H9 (cell line): ENCODE measurements at regions not wholly inside any gene's neighbourhood (a gene's known extent, or its start where the extent isn't known, plus 50 kb on each side); places are given as distances from the start of the nearest gene placed in this dataset.
"Not testable (repeated sequence)": the region's sequence is repeated elsewhere in the genome, so short reads cannot be mapped to it uniquely, and the experiment has no call there.

Experiments used
- DNase-seq: peaks from one replicate; pipeline ENCODE4 v3.0.0-alpha.2; 2017
- H2AFZ ChIP-seq: one replicate; pipeline ENCODE4 v1.6.1; 2013; ENCODE audit warnings: mild to moderate bottlenecking, low read length, control low read depth, moderate library complexity
- H2AK5ac ChIP-seq: 2 replicates; pipeline ENCODE4 v1.6.1; 2013; ENCODE audit warnings: low read length, control low read depth, mixed read lengths; ENCODE audit not compliant: insufficient read length
- H2BK120ac ChIP-seq: one replicate; pipeline ENCODE4 v1.6.1; 2013; ENCODE audit warnings: low read depth, mild to moderate bottlenecking, low read length, control low read depth, inconsistent platforms; ENCODE audit not compliant: poor library complexity, severe bottlenecking
- H2BK12ac ChIP-seq: 2 replicates; pipeline ENCODE4 v1.6.1; 2013; ENCODE audit warnings: low read length, control low read depth, mixed read lengths, low read depth; ENCODE audit not compliant: insufficient read length
- H2BK15ac ChIP-seq: 2 replicates; pipeline ENCODE4 v1.6.1; 2013; ENCODE audit warnings: low read depth, low read length, control low read depth
- H2BK20ac ChIP-seq: one replicate; pipeline ENCODE4 v1.6.1; 2013; ENCODE audit warnings: low read depth, mild to moderate bottlenecking, low read length, control low read depth, inconsistent platforms; ENCODE audit not compliant: poor library complexity, severe bottlenecking
- H2BK5ac ChIP-seq: 2 replicates; pipeline ENCODE4 v1.6.1; 2013; ENCODE audit warnings: low read length, control low read depth, mixed read lengths; ENCODE audit not compliant: insufficient read length
- H3K14ac ChIP-seq: 2 replicates; pipeline ENCODE4 v1.6.1; 2013; ENCODE audit warnings: low read length, control low read depth; ENCODE audit not compliant: insufficient read depth
- H3K18ac ChIP-seq: 2 replicates; pipeline ENCODE4 v1.6.1; 2013; ENCODE audit warnings: low read depth, mild to moderate bottlenecking, mixed read lengths, low read length, control low read depth; ENCODE audit not compliant: insufficient read length
- H3K23ac ChIP-seq: 2 replicates; pipeline ENCODE4 v1.6.1; 2013; ENCODE audit warnings: low read length, control low read depth, mixed read lengths, low read depth; ENCODE audit not compliant: insufficient read length
- H3K23me2 ChIP-seq: 2 replicates; pipeline ENCODE4 v1.6.1; 2013; ENCODE audit warnings: low read depth, mild to moderate bottlenecking, mixed read lengths, low read length, control low read depth; ENCODE audit not compliant: insufficient read length, poor library complexity, severe bottlenecking
- H3K27ac ChIP-seq: 2 replicates; pipeline ENCODE4 v1.5.1; 2013; ENCODE audit warnings: low read length, control low read depth, mixed read lengths, low read depth; ENCODE audit not compliant: insufficient read length
- H3K27me3 ChIP-seq: 2 replicates; pipeline ENCODE4 v1.6.1; 2013; ENCODE audit warnings: low read length, control low read depth, inconsistent platforms; ENCODE audit not compliant: insufficient read depth
- H3K4ac ChIP-seq: 2 replicates; pipeline ENCODE4 v1.6.1; 2013; ENCODE audit warnings: low read depth, mild to moderate bottlenecking, control low read depth, inconsistent platforms, low read length, moderate library complexity
- H3K4me1 ChIP-seq: 2 replicates; pipeline ENCODE4 v1.6.1; 2013; ENCODE audit warnings: low read length, control low read depth, inconsistent platforms; ENCODE audit not compliant: insufficient read depth
- H3K4me2 ChIP-seq: 2 replicates; pipeline ENCODE4 v1.6.1; 2013; ENCODE audit warnings: low read length, control low read depth, mixed read lengths; ENCODE audit not compliant: insufficient read length, insufficient read depth
- H3K56ac ChIP-seq: 2 replicates; pipeline ENCODE4 v1.6.1; 2013; ENCODE audit warnings: low read depth, mild to moderate bottlenecking, mixed read lengths, low read length, control low read depth; ENCODE audit not compliant: insufficient read length
- H3K79me1 ChIP-seq: 2 replicates; pipeline ENCODE4 v1.6.1; 2013; ENCODE audit warnings: low read depth, mild to moderate bottlenecking, moderate library complexity, low read length, control low read depth, inconsistent platforms; ENCODE audit not compliant: insufficient read depth, poor library complexity, severe bottlenecking
- H3K79me2 ChIP-seq: 2 replicates; pipeline ENCODE4 v1.6.1; 2013; ENCODE audit warnings: low read length, control low read depth, inconsistent platforms; ENCODE audit not compliant: insufficient read depth
- H3K9ac ChIP-seq: 2 replicates; pipeline ENCODE4 v1.6.1; 2013; ENCODE audit warnings: low read length, control low read depth, mixed read lengths; ENCODE audit not compliant: insufficient read length; ENCODE audit errors: extremely low read depth
- H3K9me3 ChIP-seq: one replicate; pipeline ENCODE4 v1.6.1; 2013; ENCODE audit warnings: low read depth, low read length, inconsistent platforms; ENCODE audit not compliant: control insufficient read depth
- H3T11ph ChIP-seq: one replicate; pipeline ENCODE4 v1.6.1; 2013; ENCODE audit warnings: mild to moderate bottlenecking, low read length, control low read depth, inconsistent platforms
- H4K20me1 ChIP-seq: one replicate; pipeline ENCODE4 v1.6.1; 2013; ENCODE audit not compliant: control insufficient read depth, insufficient read length, insufficient read depth
- H4K5ac ChIP-seq: 2 replicates; pipeline ENCODE4 v1.6.1; 2013; ENCODE audit warnings: low read depth, mild to moderate bottlenecking, mixed read lengths, low read length, control low read depth; ENCODE audit not compliant: insufficient read length
- H4K8ac ChIP-seq: replicated peaks from 2 replicates; pipeline ENCODE4 v1.6.1; 2013; ENCODE audit warnings: low read length, control low read depth, mixed read lengths, low read depth; ENCODE audit not compliant: insufficient read length
- H4K91ac ChIP-seq: 2 replicates; pipeline ENCODE4 v1.6.1; 2013; ENCODE audit warnings: low read depth, mild to moderate bottlenecking, moderate library complexity, mixed read lengths, low read length, control low read depth; ENCODE audit not compliant: insufficient read length
- H3K27ac Mint-ChIP-seq, 3 experiments: 2 replicates in 2 of 3; 3 replicates in 1 of 3; pipeline ENCODE4 v1.8.0; 2020 to 2021; ENCODE audit warnings: mixed read lengths in 3 of 3, mild to moderate bottlenecking in 1 of 3, moderate library complexity in 1 of 3
- H3K27me3 Mint-ChIP-seq: 2 replicates; pipeline ENCODE4 v1.8.0; 2021; ENCODE audit warnings: low read depth, mild to moderate bottlenecking, moderate library complexity, mixed read lengths
- H3K36me3 Mint-ChIP-seq, 3 experiments: 2 replicates in 2 of 3; 3 replicates in 1 of 3; pipeline ENCODE4 v1.8.0; 2020 to 2021; ENCODE audit warnings: low read depth in 3 of 3, mixed read lengths in 3 of 3; ENCODE audit not compliant: insufficient read depth in 1 of 3
- H3K4me1 Mint-ChIP-seq, 2 experiments: 2 replicates each; pipeline ENCODE4 v1.8.0; 2020; ENCODE audit warnings: mixed read lengths in 2 of 2
- H3K4me3 Mint-ChIP-seq, 2 experiments: 2 replicates in 1 of 2; 3 replicates in 1 of 2; pipeline ENCODE4 v1.8.0; 2020 to 2021; ENCODE audit warnings: mild to moderate bottlenecking in 2 of 2, mixed read lengths in 2 of 2, moderate library complexity in 1 of 2
- H3K9me3 Mint-ChIP-seq, 2 experiments: 2 replicates in 1 of 2; 3 replicates in 1 of 2; pipeline ENCODE4 v1.8.0; 2020; ENCODE audit warnings: mild to moderate bottlenecking in 2 of 2, mixed read lengths in 2 of 2, moderate library complexity in 1 of 2
- WGBS: extraction: QIAGEN DNeasy Blood & Tissue Kit; methylation state at CpG from one replicate; pipeline ENCODE4 v1.1.7; 2013; ENCODE audit warnings: missing lambda C conversion rate, low lambda C conversion rate, mixed read lengths; ENCODE audit not compliant: insufficient read length; ENCODE audit errors: extremely low coverage; 5-methylcytosine and 5-hydroxymethylcytosine counted together

GRCh38 chr14:103193491-103193890, 70.2 kb downstream of the TNFAIP2 start:
- H3K23me2 ChIP-seq, H2BK15ac ChIP-seq, H2AK5ac ChIP-seq, H3K9me3 ChIP-seq, H3K79me2 ChIP-seq, H3K23ac ChIP-seq, H4K20me1 ChIP-seq, H4K5ac ChIP-seq, H3K4me3 Mint-ChIP-seq, H3K36me3 Mint-ChIP-seq, DNase-seq, H3K79me1 ChIP-seq, H4K8ac ChIP-seq, H3K9ac ChIP-seq, H3K4ac ChIP-seq, H3K14ac ChIP-seq, H3K18ac ChIP-seq, H3K56ac ChIP-seq, H3K27me3 ChIP-seq, H2BK12ac ChIP-seq, H3K27ac ChIP-seq, H2AFZ ChIP-seq, H3K4me1 ChIP-seq, H2BK5ac ChIP-seq, H3K4me1 Mint-ChIP-seq, H3K27ac Mint-ChIP-seq, H4K91ac ChIP-seq, H2BK20ac ChIP-seq, H2BK120ac ChIP-seq, H3T11ph ChIP-seq, H3K4me2 ChIP-seq: not testable (repeated sequence)
- peaks cover 8 to 17% of the 10 kb centered on the region in 2 experiments for H3K9me3 Mint-ChIP-seq
- WGBS, result no CpG with 5 or more reads among the region's 10 CpGs
- H3K27me3 Mint-ChIP-seq, result peaks cover 26% of the 10 kb centered on the region
